Testis (tissue), 2 donors: ENCODE measurements at regions not wholly inside any gene's neighbourhood (a gene's known extent, or its start where the extent isn't known, plus 50 kb on each side); places are given as distances from the start of the nearest gene placed in this dataset.

ENCODE experiments used
- CTCF ChIP-seq, 3 experiments: fragments of 450-650 bp in 2 of 3; fragments of 200-600 bp in 1 of 3; sonication (generic) in 1 of 3; IDR thresholded peaks; one replicate each; pipeline ENCODE4 v1.5.1; 2016 to 2019; ENCODE audit warnings: antibody characterized with exemption in 3 of 3, mild to moderate bottlenecking in 2 of 3, moderate library complexity in 1 of 3
- POLR2A ChIP-seq: fragments of 450-650 bp; IDR thresholded peaks from one replicate; pipeline ENCODE4 v1.6.1; 2017; ENCODE audit warnings: antibody characterized with exemption, mild to moderate bottlenecking, moderate library complexity

- no peak for TF ChIP-seq CTCF (IDR thresholded peaks at IDR 0.05)
- no peak for TF ChIP-seq POLR2A
Observed at GRCh38 chr9:120110520-120110919, 469.4 kb downstream of the CDK5RAP2 start.
